GM12875 (cell line): ENCODE measurements at regions not wholly inside any gene's neighbourhood (a gene's known extent, or its start where the extent isn't known, plus 50 kb on each side); places are given as distances from the start of the nearest gene placed in this dataset.

Source experiments
- H3K4me3 ChIP-seq: one replicate; pipeline ENCODE4 v1.5.1; 2011; ENCODE audit warnings: low read depth, low read length, control low read depth
- CTCF ChIP-seq: IDR thresholded peaks from 2 replicates; pipeline ENCODE4 v1.5.1; 2011; ENCODE audit warnings: low read depth, mild to moderate bottlenecking, control low read depth, inconsistent platforms, low read length, moderate library complexity, borderline replicate concordance; ENCODE audit not compliant: insufficient read depth

- TF ChIP-seq CTCF: no peak
Observed at GRCh38 chr16:86107215-86107825, 208.4 kb downstream of the IRF8 start.

GRCh38 chr16:86108062-86108461 is 209.1 kb downstream of the IRF8 start:
- no peak for TF ChIP-seq CTCF
- no peak overlapping the region for H3K4me3 ChIP-seq

More at GRCh38 chr16:86107215-86107825, 208.4 kb downstream of the IRF8 start:
- H3K4me3 ChIP-seq: no peak overlapping the region

GRCh38 chr16:86110134-86110533 is 211.2 kb downstream of the IRF8 start:
- H3K4me3 ChIP-seq: no peak overlapping the region
- no peak for TF ChIP-seq CTCF

- H3K4me3 ChIP-seq: no peak overlapping the region
- TF ChIP-seq CTCF: no peak
Observed at GRCh38 chr16:86110726-86111125, 211.8 kb downstream of the IRF8 start.

- no peak for TF ChIP-seq CTCF
- H3K4me3 ChIP-seq: no peak overlapping the region
Observed at GRCh38 chr16:86112178-86112577, 213.2 kb downstream of the IRF8 start.

- no peak for TF ChIP-seq CTCF
- no peak overlapping the region for H3K4me3 ChIP-seq
Observed at GRCh38 chr16:86117235-86117634, 218.3 kb downstream of the IRF8 start.

GRCh38 chr16:86117756-86118155 is 218.8 kb downstream of the IRF8 start:
- no peak overlapping the region for H3K4me3 ChIP-seq
- no peak for TF ChIP-seq CTCF
